Central memory CD4-positive, alpha-beta T cell (primary cell): ENCODE measurements at regions not wholly inside any gene's neighbourhood (a gene's known extent, or its start where the extent isn't known, plus 50 kb on each side); places are given as distances from the start of the nearest gene placed in this dataset.
"Not testable (repeated sequence)": the region's sequence is repeated elsewhere in the genome, so short reads cannot be mapped to it uniquely, and the experiment has no call there.

ENCODE experiments used
- DNase-seq: peaks from one replicate; pipeline ENCODE4 v3.0.0; 2022

- DNase-seq = not testable (repeated sequence)
Measured at GRCh38 chr9:62526306-62526705, 1336.5 kb downstream of the SPATA31A7 start.

GRCh38 chr9:62532162-62532776 lies 1342.4 kb downstream of the SPATA31A7 start:
- DNase-seq = not testable (repeated sequence)

- peak; percentile 8 for DNase-seq
Measured at GRCh38 chr9:62532777-62533173, 1342.9 kb downstream of the SPATA31A7 start.

- DNase-seq = peak; percentile 1
Measured at GRCh38 chr9:62550539-62550938, 1360.7 kb downstream of the SPATA31A7 start.

- DNase-seq = not testable (repeated sequence)
Measured at GRCh38 chr9:62560603-62561002, 1370.8 kb downstream of the SPATA31A7 start.

GRCh38 chr9:62565132-62565531 lies 1375.3 kb downstream of the SPATA31A7 start:
- DNase-seq = not testable (repeated sequence)

- DNase-seq = not testable (repeated sequence)
Measured at GRCh38 chr9:62566430-62566829, 1376.6 kb downstream of the SPATA31A7 start.

- DNase-seq = not testable (repeated sequence)
Measured at GRCh38 chr9:62597128-62597527, 1407.3 kb downstream of the SPATA31A7 start.
